ENCODE measurements at regions not wholly inside any gene's neighbourhood (a gene's known extent, or its start where the extent isn't known, plus 50 kb on each side); places are given as distances from the start of the nearest gene placed in this dataset.

- in situ Hi-C loops (cut with HindIII; ENCODE audit: low pct_unique_long_range_greater_than_20kb, low sequenced_read_pairs), result no loop called here
These were observed 177.2 kb downstream of the SHANK2 start for GRCh38 chr11:71075116-71075720.

DNA sequence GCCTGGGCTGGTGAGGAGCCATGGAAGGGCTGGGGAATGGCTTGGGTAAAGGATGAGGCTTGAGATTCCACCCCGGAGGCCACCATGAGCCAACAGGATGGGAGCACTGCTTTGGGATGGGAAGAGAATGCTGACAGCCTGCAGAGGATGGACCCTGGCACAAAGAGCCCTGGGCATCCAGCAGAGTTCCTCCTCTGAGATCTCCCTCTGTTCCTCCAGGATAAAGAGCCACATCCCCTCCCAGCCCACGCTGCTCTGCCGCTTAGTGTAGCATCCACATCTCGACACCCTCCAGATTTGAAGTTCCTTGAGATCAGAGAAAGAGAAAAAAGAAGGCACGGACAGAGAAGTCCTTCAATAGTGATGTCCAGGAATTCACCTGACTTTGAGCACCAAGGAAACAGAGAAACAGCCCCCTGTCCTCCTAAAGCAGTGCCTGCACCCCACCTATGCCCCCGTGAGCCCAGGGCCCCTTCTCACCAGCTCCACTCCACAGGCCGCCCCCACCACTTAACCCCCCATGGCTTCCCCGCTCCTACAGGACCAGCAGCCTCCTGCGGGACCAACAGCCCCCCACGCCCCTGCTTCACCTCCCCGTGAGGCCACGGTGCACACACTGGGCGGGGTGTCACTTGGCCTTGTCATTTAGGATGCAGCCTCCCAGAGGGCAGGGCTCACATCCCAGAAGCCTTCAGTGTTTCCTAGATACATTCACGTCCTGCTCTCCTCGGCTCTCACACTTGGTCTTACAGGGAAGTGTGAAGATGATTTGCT is 180.5 kb downstream of the SHANK2 start:
- no peak for DNase-seq (ENCODE audit: low read depth)
- in situ Hi-C loops (cut with HindIII; ENCODE audit: low pct_unique_long_range_greater_than_20kb, low sequenced_read_pairs), result no loop called here

More at GRCh38 chr11:71075116-71075720, 177.2 kb downstream of the SHANK2 start:
- no peak for DNase-seq (ENCODE audit: low read depth)

DNA sequence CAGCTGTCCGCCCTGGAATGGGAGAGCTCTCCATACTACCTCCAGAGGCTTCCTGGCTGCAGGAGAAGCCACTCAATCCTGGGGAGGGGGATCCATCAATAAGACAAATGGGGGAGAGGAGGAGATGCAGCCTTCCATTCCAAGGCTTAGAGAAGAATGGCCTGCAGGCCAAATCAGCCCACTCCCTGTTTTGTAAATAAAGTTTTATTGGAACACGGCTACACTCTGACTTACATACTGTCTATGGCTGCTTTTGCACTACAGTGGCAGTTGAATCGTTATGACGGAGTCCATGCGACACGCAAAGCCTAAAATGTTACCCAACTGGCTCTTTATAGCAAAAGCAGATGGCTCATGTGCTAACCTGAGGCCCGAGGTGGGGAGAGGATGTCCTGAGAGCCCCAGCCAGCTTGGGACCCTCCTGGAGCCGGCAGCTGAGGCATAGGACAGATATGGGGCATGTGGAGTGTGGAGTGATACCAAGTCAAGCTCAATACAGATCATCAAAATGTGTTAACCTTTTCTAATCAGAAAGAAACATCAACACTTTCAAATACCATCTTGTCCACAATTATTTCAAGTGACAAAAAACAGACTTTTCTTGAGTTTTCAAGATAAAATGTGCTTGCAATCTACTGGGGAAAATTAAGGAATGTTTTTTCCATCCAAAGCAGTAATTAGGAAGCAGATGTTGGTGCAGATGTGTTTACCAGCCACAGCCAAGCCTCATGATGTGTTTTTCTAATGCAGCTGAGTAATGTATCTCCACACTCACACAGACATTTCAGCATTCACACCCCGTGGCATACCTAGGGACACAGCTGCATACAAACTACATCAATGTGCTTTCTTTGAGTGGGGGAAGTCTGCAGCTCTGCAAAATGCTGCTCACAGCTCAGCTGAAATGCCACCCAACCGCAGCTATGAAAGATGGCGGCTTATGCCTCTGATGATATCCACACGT is 181.6 kb downstream of the SHANK2 start:
- DNase-seq (ENCODE audit: low read depth), result no peak
- in situ Hi-C loops (cut with HindIII; ENCODE audit: low pct_unique_long_range_greater_than_20kb, low sequenced_read_pairs), result no loop called here

GRCh38 chr11:71068963-71069362 is 183.4 kb downstream of the SHANK2 start:
- in situ Hi-C loops (cut with HindIII; ENCODE audit: low pct_unique_long_range_greater_than_20kb, low sequenced_read_pairs), result no loop called here
- DNase-seq (ENCODE audit: low read depth), result no peak

DNA sequence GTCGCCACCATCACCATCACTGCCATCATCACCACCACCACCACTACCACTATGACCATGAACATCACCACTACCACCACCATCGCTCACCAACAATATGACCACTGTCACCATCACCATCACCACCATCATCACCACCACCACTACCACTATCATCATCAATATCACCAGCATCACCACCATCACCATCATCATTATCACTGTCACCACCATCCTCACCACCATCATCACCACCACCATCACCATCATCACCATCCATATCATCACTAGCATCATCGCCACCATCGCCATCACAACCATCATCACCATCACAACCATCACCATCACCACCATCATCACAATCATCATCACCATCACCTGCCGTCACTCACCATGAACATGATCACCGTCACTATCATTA is 184.6 kb downstream of the SHANK2 start:
- in situ Hi-C loops (cut with HindIII; ENCODE audit: low pct_unique_long_range_greater_than_20kb, low sequenced_read_pairs), result no loop called here

DNA sequence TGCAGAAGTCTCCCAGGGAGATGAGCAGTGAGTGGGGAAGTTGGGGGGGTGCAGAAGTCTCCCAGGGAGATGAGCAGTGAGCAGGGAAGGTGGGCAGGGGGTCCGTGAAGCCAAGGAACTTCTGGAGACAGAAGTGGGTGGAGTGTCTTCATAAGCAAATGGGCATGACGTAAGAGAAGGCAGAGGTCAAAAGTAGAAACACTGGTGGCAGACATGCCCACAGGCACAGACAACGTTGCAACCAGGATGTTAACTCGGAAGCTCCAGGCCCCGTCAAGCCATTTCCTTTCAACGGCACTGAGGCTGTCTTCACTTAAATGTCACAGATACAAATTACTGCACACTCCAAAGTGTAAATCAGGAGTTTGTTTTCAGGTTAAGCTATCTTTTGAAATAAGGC is 186.1 kb downstream of the SHANK2 start:
- no peak for DNase-seq (ENCODE audit: low read depth)
- in situ Hi-C loops (cut with HindIII; ENCODE audit: low pct_unique_long_range_greater_than_20kb, low sequenced_read_pairs), result no loop called here

More for the DNA sequence above, 184.6 kb downstream of the SHANK2 start:
- DNase-seq (ENCODE audit: low read depth), result no peak

DNA sequence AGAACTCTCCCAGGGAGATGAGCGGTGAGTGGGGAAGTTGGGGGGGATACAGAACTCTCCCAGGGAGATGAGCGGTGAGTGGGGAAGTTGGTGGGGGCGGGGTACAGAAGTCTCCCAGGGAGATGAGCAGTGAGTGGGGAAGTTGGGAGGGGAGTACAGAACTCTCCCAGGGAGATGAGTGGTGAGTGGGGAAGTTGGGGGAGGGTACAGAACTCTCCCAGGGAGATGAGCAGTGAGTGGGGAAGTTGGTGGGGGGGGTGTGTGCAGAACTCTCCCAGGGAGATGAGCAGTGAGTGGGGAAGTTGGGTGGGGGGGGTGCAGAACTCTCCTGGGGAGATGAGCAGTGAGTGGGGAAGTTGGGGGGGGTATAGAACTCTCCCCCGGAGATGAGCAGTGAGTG is 186.5 kb downstream of the SHANK2 start:
- in situ Hi-C loops (cut with HindIII; ENCODE audit: low pct_unique_long_range_greater_than_20kb, low sequenced_read_pairs), result no loop called here
- no peak for DNase-seq (ENCODE audit: low read depth)

- no peak for DNase-seq (ENCODE audit: low read depth)
- in situ Hi-C loops (cut with HindIII; ENCODE audit: low pct_unique_long_range_greater_than_20kb, low sequenced_read_pairs), result no loop called here
These were observed 187.5 kb downstream of the SHANK2 start for GRCh38 chr11:71064702-71065515.

DNA sequence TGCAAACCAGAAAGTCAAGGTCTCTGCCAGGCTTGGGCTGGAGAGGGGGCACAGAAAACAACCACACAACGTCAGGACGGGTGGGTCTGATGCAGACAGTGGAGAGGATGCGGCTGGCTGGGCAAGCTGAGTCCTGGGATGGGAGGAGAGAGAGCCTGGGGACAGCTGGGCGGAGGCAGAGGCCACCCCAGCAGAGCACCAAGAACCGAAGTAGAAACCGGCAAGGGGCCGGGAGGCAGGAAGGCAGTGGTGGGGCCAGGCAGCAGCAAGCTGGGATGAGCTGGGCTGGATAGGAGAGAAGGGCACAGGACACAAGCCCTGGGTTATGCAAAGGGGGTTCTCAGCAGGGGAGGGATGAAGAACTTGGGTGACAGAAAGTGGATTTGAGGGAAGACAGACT is 188.2 kb downstream of the SHANK2 start:
- in situ Hi-C loops (cut with HindIII; ENCODE audit: low pct_unique_long_range_greater_than_20kb, low sequenced_read_pairs), result no loop called here
- DNase-seq (ENCODE audit: low read depth), result no peak

DNA sequence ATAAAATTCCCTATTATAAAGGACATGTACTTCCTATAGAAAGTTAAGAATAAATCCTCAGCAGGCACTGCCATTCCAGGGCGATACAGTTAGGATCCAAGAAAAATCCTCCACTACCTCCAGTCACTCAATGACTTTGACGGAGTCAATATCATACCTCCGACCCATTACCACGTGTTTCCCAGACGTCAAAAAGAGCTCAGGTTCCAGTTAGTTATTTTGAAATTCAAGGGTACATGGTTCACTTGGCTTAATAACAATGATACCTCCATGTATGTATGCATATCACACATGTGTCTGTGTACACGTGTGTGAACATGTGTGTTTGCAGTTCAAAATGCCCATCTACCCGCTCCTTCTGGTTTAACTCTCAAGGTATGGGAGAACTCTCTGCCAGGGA is 189.2 kb downstream of the SHANK2 start:
- in situ Hi-C loops (cut with HindIII; ENCODE audit: low pct_unique_long_range_greater_than_20kb, low sequenced_read_pairs), result no loop called here
- no peak for DNase-seq (ENCODE audit: low read depth)

GRCh38 chr11:71062199-71062598 is 190.2 kb downstream of the SHANK2 start:
- in situ Hi-C loops (cut with HindIII; ENCODE audit: low pct_unique_long_range_greater_than_20kb, low sequenced_read_pairs), result no loop called here
- no peak for DNase-seq (ENCODE audit: low read depth)

DNA sequence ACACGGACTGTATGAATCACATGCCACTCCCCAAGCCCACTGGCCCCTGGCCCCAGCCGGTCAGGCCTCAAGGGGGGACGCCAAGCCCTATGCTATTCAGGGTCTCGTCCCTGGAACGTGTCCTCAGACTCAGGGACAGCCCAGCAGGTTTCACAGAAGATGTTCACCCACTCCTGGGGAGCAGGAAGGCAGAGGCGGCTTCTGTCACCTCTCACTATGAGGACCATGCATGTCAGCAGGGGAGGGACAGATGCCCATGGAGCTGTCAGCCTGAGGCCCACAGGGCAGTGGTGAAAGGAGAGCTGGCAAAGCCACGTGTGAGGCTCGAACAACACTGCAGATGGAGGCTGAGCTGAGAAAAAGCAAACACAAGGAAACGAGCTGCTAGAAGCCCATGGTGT is 192.0 kb downstream of the SHANK2 start:
- in situ Hi-C loops (cut with HindIII; ENCODE audit: low pct_unique_long_range_greater_than_20kb, low sequenced_read_pairs), result no loop called here
- no peak for DNase-seq (ENCODE audit: low read depth)

DNA sequence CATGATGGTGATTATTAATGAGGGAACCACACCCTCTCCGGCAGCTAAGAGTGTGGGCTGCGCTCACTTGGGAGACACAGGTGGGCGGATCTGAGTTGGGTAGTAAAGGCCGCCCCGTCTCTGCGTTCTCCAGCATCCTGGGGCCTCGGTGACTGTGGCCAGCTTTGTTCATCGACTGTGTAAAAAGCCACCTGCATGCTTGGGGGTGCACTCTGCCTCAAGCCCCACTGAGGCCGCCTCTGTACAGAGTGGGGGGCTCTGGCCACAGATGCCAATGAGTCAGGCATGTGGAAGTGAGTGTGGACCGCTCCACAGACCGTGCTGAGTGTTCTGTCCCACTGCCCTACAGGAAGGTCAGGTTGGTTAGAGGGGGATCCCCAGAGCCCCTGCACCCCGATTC is 192.7 kb downstream of the SHANK2 start:
- DNase-seq (ENCODE audit: low read depth), result no peak
- in situ Hi-C loops (cut with HindIII; ENCODE audit: low pct_unique_long_range_greater_than_20kb, low sequenced_read_pairs), result no loop called here

GRCh38 chr11:71055925-71056324 is 196.5 kb downstream of the SHANK2 start:
- DNase-seq (ENCODE audit: low read depth), result no peak
- in situ Hi-C loops (cut with HindIII; ENCODE audit: low pct_unique_long_range_greater_than_20kb, low sequenced_read_pairs), result no loop called here
